ENCODE measurements at regions not wholly inside any gene's neighbourhood (a gene's known extent, or its start where the extent isn't known, plus 50 kb on each side); places are given as distances from the start of the nearest gene placed in this dataset.

GRCh38 chr7:116325517-116325916, 115.2 kb downstream of the TES start:
- TF ChIP-seq POLR2A (IDR thresholded peaks at IDR 0.05) (no peak), CTCF (IDR thresholded peaks at IDR 0.05) (no peak), POLR2AphosphoS5 (IDR thresholded peaks at IDR 0.05; ENCODE audit: insufficient read depth in 1 of 2, low read depth in 1 of 2) (no peak)
